K562 (cell line): ENCODE measurements at regions not wholly inside any gene's neighbourhood (a gene's known extent, or its start where the extent isn't known, plus 50 kb on each side); places are given as distances from the start of the nearest gene placed in this dataset.

ENCODE experiments used
- CBFA2T2 ChIP-seq: fragments of 450-650 bp; conservative IDR thresholded peaks from 2 replicates; pipeline ENCODE4 v1.6.1; 2017; ENCODE audit warnings: mild to moderate bottlenecking
- EZH2 ChIP-seq: IDR thresholded peaks from 2 replicates; pipeline ENCODE4 v1.6.1; 2012; ENCODE audit warnings: low read depth, mild to moderate bottlenecking, inconsistent platforms, low read length, borderline replicate concordance
- KDM1A ChIP-seq, 2 experiments: fragments of 450-650 bp; IDR thresholded peaks; 2 replicates each; pipeline ENCODE4 v1.6.1; 2016; ENCODE audit warnings: mild to moderate bottlenecking in 2 of 2
- MAX ChIP-seq: sonication (generic); formaldehyde crosslinking; IDR thresholded peaks from 2 replicates; pipeline ENCODE4 v1.9.0; 2022; ENCODE audit warnings: mild to moderate bottlenecking, missing genetic modification reagents
- NFATC3 ChIP-seq: fragments of 450-650 bp; IDR thresholded peaks from 2 replicates; pipeline ENCODE4 v1.6.1; 2017; ENCODE audit warnings: mild to moderate bottlenecking
- SIX5 ChIP-seq, 2 experiments: IDR thresholded peaks; 2 replicates each; pipeline ENCODE4 v1.6.1; 2011; ENCODE audit warnings: low read length in 2 of 2, borderline replicate concordance in 1 of 2, low read depth in 1 of 2, mild to moderate bottlenecking in 1 of 2, moderate library complexity in 1 of 2; ENCODE audit not compliant: insufficient read depth in 1 of 2
- SMAD3 ChIP-seq: fragments of 450-650 bp; formaldehyde crosslinking; conservative IDR thresholded peaks from 2 replicates; pipeline ENCODE4 v1.4.0; 2020; ENCODE audit warnings: mild to moderate bottlenecking
- SP1 ChIP-seq: sonication (generic); formaldehyde crosslinking; IDR thresholded peaks from 2 replicates; pipeline ENCODE4 v1.8.1; 2022; ENCODE audit warnings: mild to moderate bottlenecking, missing genetic modification reagents
- TCF7L2 ChIP-seq: fragments of 150-350 bp; IDR thresholded peaks from 2 replicates; pipeline ENCODE4 v1.6.1; 2016; ENCODE audit warnings: low read depth, mild to moderate bottlenecking, low read length, moderate library complexity
- THRB ChIP-seq: fragments of 450-650 bp; formaldehyde crosslinking; conservative IDR thresholded peaks from 2 replicates; pipeline ENCODE4 v1.4.0; 2022; ENCODE audit warnings: mild to moderate bottlenecking, missing genetic modification characterization
- ZNF174 ChIP-seq: fragments of 250-450 bp; sonication (Bioruptor Pico); IDR thresholded peaks from 2 replicates; pipeline ENCODE4 v1.4.0; 2020; ENCODE audit warnings: mild to moderate bottlenecking
- TF ChIP-seq, protein P1 (sequence below), 3 experiments: IDR thresholded peaks in 2 of 3; conservative IDR thresholded peaks in 1 of 3; 2 replicates each; pipeline ENCODE4 v1.5.1; 2011 to 2012; ENCODE audit warnings: low read length in 3 of 3, mild to moderate bottlenecking in 3 of 3, control low read depth in 2 of 3, improper control_type of control experiment in 1 of 3, inconsistent platforms in 1 of 3, low read depth in 1 of 3, mixed read lengths in 1 of 3, moderate library complexity in 1 of 3; ENCODE audit not compliant: insufficient read depth in 2 of 3
- TF ChIP-seq, protein P2 (sequence below), 2 experiments: fragments of 200-800 bp in 1 of 2; sonication (Bioruptor generic) in 1 of 2; sonication (generic) in 1 of 2; formaldehyde crosslinking in 1 of 2; IDR thresholded peaks in 1 of 2; conservative IDR thresholded peaks in 1 of 2; 2 replicates each; pipeline versions ENCODE4 v1.5.0 to v1.6.1; 2016 to 2020; ENCODE audit warnings: missing compliant biosample characterization in 1 of 2, missing genetic modification characterization in 1 of 2, missing genetic modification reagents in 1 of 2

DNA sequence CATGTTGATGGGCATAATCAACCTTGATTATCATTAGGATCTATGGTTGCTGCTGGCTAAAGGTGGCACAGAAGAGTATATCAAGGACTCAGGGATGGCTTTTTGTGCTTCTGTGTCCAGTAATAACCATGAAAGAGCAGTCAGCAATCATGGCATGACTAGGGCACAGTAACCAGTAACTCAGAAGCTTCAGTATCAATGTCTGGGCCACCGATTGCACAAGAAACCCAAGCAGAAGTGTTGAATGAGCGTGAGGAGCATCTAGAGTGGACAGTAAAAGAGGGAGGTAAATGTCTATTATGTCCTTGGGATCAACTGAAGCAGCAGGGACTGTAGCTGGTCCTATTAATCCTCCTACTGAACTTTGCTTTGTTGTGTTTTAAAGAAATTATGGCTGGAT is 81.5 kb upstream of the F13A1 start:
- TF ChIP-seq ZNF174 (no peak), KDM1A (IDR thresholded peaks at IDR 0.05) (no peak), SMAD3 (CRISPR knock-in tag) (no peak), THRB (CRISPR knock-in tag) (no peak), MAX (no peak), SIX5 (IDR thresholded peaks at IDR 0.05; ENCODE audit: borderline replicate concordance in 1 of 2, insufficient read depth in 1 of 2, low read depth in 1 of 2, low read length in 2 of 2) (no peak), EZH2 (no peak), CBFA2T2 (no peak), NFATC3 (no peak), TCF7L2 (no peak), SP1 (no peak)
- TF ChIP-seq, protein P1, sequence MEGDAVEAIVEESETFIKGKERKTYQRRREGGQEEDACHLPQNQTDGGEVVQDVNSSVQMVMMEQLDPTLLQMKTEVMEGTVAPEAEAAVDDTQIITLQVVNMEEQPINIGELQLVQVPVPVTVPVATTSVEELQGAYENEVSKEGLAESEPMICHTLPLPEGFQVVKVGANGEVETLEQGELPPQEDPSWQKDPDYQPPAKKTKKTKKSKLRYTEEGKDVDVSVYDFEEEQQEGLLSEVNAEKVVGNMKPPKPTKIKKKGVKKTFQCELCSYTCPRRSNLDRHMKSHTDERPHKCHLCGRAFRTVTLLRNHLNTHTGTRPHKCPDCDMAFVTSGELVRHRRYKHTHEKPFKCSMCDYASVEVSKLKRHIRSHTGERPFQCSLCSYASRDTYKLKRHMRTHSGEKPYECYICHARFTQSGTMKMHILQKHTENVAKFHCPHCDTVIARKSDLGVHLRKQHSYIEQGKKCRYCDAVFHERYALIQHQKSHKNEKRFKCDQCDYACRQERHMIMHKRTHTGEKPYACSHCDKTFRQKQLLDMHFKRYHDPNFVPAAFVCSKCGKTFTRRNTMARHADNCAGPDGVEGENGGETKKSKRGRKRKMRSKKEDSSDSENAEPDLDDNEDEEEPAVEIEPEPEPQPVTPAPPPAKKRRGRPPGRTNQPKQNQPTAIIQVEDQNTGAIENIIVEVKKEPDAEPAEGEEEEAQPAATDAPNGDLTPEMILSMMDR (IDR thresholded peaks at IDR 0.05 in 2 of 3, conservative IDR thresholded peaks at IDR 0.05 in 1 of 3; ENCODE audit: insufficient read depth in 2 of 3, low read depth in 1 of 3, low read length in 3 of 3): no peak
- TF ChIP-seq, protein P2, sequence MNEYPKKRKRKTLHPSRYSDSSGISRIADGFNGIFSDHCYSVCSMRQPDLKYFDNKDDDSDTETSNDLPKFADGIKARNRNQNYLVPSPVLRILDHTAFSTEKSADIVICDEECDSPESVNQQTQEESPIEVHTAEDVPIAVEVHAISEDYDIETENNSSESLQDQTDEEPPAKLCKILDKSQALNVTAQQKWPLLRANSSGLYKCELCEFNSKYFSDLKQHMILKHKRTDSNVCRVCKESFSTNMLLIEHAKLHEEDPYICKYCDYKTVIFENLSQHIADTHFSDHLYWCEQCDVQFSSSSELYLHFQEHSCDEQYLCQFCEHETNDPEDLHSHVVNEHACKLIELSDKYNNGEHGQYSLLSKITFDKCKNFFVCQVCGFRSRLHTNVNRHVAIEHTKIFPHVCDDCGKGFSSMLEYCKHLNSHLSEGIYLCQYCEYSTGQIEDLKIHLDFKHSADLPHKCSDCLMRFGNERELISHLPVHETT (CRISPR knock-in tag; conservative IDR thresholded peaks at IDR 0.05 in 1 of 2, IDR thresholded peaks at IDR 0.05 in 1 of 2): no peak
